K562 (cell line): ENCODE measurements at regions not wholly inside any gene's neighbourhood (a gene's known extent, or its start where the extent isn't known, plus 50 kb on each side); places are given as distances from the start of the nearest gene placed in this dataset.

ENCODE experiments used
- COPS2 ChIP-seq: fragments of 450-650 bp; conservative IDR thresholded peaks from 2 replicates; pipeline ENCODE4 v1.6.1; 2016; ENCODE audit warnings: mild to moderate bottlenecking, moderate library complexity
- DMBX1 ChIP-seq: fragments of 250-450 bp; sonication (Bioruptor Pico); IDR thresholded peaks from 2 replicates; pipeline ENCODE4 v1.8.0; 2022; ENCODE audit warnings: inconsistent platforms, mild to moderate bottlenecking, moderate library complexity, borderline replicate concordance
- DNMT1 ChIP-seq: fragments of 450-650 bp; IDR thresholded peaks from 2 replicates; pipeline ENCODE4 v1.6.1; 2016; ENCODE audit warnings: antibody characterized with exemption, mild to moderate bottlenecking
- FOXJ3 ChIP-seq: sonication (generic); formaldehyde crosslinking; IDR thresholded peaks from 2 replicates; pipeline ENCODE4 v1.4.0; 2020; ENCODE audit warnings: mild to moderate bottlenecking, missing genetic modification reagents
- RBBP5 ChIP-seq: fragments of 200-600 bp; sonication (generic); IDR thresholded peaks from 2 replicates; pipeline ENCODE4 v1.6.1; 2012; ENCODE audit warnings: borderline replicate concordance, mild to moderate bottlenecking, low read length, control low read depth, inconsistent platforms; ENCODE audit not compliant: insufficient read depth, poor library complexity, severe bottlenecking
- RBM34 ChIP-seq: fragments of 200-400 bp; formaldehyde crosslinking; IDR thresholded peaks from 2 replicates; pipeline ENCODE4 v1.6.1; 2018; ENCODE audit warnings: low read length, borderline replicate concordance; ENCODE audit not compliant: insufficient read depth
- SAP30 ChIP-seq: fragments of 200-600 bp; sonication (generic); IDR thresholded peaks from 2 replicates; pipeline ENCODE4 v1.6.1; 2012; ENCODE audit warnings: borderline replicate concordance, low read depth, mild to moderate bottlenecking, moderate library complexity, low read length, control low read depth, inconsistent platforms; ENCODE audit not compliant: insufficient read depth, poor library complexity, severe bottlenecking
- XRCC3 ChIP-seq: fragments of 450-650 bp; IDR thresholded peaks from 2 replicates; pipeline ENCODE4 v1.6.1; 2017; ENCODE audit warnings: mild to moderate bottlenecking, moderate library complexity
- ZBTB7A ChIP-seq: IDR thresholded peaks from 2 replicates; pipeline ENCODE4 v1.6.1; 2011; ENCODE audit warnings: low read depth, mild to moderate bottlenecking, low read length, moderate library complexity, borderline replicate concordance; ENCODE audit not compliant: control insufficient read depth
- ZNF347 ChIP-seq: fragments of 450-650 bp; formaldehyde crosslinking; IDR thresholded peaks from 2 replicates; pipeline ENCODE4 v1.4.0; 2020; ENCODE audit warnings: low read depth, mild to moderate bottlenecking, moderate library complexity
- TF ChIP-seq, protein P1 (sequence below): fragments of 150-350 bp; IDR thresholded peaks from 2 replicates; pipeline ENCODE4 v1.6.1; 2014; ENCODE audit warnings: low read depth, mild to moderate bottlenecking, low read length, borderline replicate concordance
- TF ChIP-seq, protein P2 (sequence below), 2 experiments: fragments of 450-650 bp; formaldehyde crosslinking in 1 of 2; IDR thresholded peaks; 2 replicates each; pipeline versions ENCODE4 v1.4.0 to v1.6.1; 2014 to 2020; ENCODE audit warnings: mild to moderate bottlenecking in 2 of 2, borderline replicate concordance in 1 of 2, low read depth in 1 of 2
- TF ChIP-seq, protein P3 (sequence below): fragments of 450-650 bp; formaldehyde crosslinking; IDR thresholded peaks from 2 replicates; pipeline ENCODE4 v1.4.0; 2020; ENCODE audit warnings: mild to moderate bottlenecking, moderate library complexity

DNA sequence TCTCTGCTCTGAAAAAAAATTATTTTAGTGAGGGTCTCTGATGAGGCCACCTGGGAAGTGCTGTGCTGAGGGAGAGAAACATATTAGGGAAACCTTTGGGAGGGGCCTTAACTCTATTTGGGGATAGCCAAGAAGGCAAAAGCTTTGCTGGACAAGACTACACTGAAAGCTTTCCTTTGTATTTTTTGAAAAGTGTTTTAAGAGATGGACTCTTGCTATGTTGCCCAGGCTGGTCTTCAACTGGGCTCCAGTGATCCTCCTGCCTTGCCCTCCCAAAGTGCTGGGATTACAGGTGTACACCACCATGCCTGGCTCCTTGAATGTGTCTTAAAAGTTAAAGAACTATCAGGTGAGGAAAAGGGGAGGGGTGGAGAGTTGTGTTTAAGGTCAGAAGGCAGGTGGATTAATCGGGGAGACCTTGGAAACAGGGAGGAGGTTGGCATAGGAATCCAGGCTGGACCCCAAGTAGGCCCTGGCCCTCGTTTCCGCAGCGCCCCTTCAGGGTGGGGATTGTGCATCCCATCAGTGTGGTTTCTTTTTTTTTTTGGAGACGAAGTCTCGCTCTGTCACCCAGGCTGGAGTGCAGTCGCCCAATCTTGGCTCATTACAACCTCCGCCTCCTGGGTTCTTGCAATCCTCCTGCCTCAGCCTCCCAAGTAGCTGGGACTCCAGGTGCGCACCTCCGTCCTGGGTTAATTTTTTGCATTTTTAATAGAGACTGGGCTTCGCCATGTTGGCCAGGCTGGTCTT is 92.1 kb downstream of the MYCN start (continued):
- TF ChIP-seq, protein P1, sequence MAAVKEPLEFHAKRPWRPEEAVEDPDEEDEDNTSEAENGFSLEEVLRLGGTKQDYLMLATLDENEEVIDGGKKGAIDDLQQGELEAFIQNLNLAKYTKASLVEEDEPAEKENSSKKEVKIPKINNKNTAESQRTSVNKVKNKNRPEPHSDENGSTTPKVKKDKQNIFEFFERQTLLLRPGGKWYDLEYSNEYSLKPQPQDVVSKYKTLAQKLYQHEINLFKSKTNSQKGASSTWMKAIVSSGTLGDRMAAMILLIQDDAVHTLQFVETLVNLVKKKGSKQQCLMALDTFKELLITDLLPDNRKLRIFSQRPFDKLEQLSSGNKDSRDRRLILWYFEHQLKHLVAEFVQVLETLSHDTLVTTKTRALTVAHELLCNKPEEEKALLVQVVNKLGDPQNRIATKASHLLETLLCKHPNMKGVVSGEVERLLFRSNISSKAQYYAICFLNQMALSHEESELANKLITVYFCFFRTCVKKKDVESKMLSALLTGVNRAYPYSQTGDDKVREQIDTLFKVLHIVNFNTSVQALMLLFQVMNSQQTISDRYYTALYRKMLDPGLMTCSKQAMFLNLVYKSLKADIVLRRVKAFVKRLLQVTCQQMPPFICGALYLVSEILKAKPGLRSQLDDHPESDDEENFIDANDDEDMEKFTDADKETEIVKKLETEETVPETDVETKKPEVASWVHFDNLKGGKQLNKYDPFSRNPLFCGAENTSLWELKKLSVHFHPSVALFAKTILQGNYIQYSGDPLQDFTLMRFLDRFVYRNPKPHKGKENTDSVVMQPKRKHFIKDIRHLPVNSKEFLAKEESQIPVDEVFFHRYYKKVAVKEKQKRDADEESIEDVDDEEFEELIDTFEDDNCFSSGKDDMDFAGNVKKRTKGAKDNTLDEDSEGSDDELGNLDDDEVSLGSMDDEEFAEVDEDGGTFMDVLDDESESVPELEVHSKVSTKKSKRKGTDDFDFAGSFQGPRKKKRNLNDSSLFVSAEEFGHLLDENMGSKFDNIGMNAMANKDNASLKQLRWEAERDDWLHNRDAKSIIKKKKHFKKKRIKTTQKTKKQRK, result no peak
- no peak for TF ChIP-seq RBBP5
- TF ChIP-seq FOXJ3 (CRISPR knock-in tag), result no peak
- TF ChIP-seq SAP30, result no peak
- TF ChIP-seq, protein P2, sequence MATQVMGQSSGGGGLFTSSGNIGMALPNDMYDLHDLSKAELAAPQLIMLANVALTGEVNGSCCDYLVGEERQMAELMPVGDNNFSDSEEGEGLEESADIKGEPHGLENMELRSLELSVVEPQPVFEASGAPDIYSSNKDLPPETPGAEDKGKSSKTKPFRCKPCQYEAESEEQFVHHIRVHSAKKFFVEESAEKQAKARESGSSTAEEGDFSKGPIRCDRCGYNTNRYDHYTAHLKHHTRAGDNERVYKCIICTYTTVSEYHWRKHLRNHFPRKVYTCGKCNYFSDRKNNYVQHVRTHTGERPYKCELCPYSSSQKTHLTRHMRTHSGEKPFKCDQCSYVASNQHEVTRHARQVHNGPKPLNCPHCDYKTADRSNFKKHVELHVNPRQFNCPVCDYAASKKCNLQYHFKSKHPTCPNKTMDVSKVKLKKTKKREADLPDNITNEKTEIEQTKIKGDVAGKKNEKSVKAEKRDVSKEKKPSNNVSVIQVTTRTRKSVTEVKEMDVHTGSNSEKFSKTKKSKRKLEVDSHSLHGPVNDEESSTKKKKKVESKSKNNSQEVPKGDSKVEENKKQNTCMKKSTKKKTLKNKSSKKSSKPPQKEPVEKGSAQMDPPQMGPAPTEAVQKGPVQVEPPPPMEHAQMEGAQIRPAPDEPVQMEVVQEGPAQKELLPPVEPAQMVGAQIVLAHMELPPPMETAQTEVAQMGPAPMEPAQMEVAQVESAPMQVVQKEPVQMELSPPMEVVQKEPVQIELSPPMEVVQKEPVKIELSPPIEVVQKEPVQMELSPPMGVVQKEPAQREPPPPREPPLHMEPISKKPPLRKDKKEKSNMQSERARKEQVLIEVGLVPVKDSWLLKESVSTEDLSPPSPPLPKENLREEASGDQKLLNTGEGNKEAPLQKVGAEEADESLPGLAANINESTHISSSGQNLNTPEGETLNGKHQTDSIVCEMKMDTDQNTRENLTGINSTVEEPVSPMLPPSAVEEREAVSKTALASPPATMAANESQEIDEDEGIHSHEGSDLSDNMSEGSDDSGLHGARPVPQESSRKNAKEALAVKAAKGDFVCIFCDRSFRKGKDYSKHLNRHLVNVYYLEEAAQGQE (IDR thresholded peaks at IDR 0.05; ENCODE audit: borderline replicate concordance), result no peak
- TF ChIP-seq, protein P2 (CRISPR knock-in tag; IDR thresholded peaks at IDR 0.05; ENCODE audit: low read depth), result no peak
- TF ChIP-seq ZBTB7A, result no peak
- no peak for TF ChIP-seq RBM34
- TF ChIP-seq ZNF347 (CRISPR knock-in tag), result no peak
- TF ChIP-seq DMBX1, result no peak
- no peak for TF ChIP-seq COPS2
- no peak for TF ChIP-seq DNMT1
- TF ChIP-seq, protein P3, sequence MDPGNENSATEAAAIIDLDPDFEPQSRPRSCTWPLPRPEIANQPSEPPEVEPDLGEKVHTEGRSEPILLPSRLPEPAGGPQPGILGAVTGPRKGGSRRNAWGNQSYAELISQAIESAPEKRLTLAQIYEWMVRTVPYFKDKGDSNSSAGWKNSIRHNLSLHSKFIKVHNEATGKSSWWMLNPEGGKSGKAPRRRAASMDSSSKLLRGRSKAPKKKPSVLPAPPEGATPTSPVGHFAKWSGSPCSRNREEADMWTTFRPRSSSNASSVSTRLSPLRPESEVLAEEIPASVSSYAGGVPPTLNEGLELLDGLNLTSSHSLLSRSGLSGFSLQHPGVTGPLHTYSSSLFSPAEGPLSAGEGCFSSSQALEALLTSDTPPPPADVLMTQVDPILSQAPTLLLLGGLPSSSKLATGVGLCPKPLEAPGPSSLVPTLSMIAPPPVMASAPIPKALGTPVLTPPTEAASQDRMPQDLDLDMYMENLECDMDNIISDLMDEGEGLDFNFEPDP, result no peak
- TF ChIP-seq XRCC3, result no peak
